ENCODE measurements at regions not wholly inside any gene's neighbourhood (a gene's known extent, or its start where the extent isn't known, plus 50 kb on each side); places are given as distances from the start of the nearest gene placed in this dataset.
"Not testable (repeated sequence)": the region's sequence is repeated elsewhere in the genome, so short reads cannot be mapped to it uniquely, and the experiment has no call there.

GRCh38 chr2:184155791-184156190 lies 442.5 kb upstream of the ZNF804A start:
- no peaks in the 10 kb centered on the region for H3K27me3 ChIP-seq (ENCODE audit: control insufficient read depth, insufficient read depth, low read length)
- no peak for FAIRE-seq
- TF ChIP-seq, protein P1, sequence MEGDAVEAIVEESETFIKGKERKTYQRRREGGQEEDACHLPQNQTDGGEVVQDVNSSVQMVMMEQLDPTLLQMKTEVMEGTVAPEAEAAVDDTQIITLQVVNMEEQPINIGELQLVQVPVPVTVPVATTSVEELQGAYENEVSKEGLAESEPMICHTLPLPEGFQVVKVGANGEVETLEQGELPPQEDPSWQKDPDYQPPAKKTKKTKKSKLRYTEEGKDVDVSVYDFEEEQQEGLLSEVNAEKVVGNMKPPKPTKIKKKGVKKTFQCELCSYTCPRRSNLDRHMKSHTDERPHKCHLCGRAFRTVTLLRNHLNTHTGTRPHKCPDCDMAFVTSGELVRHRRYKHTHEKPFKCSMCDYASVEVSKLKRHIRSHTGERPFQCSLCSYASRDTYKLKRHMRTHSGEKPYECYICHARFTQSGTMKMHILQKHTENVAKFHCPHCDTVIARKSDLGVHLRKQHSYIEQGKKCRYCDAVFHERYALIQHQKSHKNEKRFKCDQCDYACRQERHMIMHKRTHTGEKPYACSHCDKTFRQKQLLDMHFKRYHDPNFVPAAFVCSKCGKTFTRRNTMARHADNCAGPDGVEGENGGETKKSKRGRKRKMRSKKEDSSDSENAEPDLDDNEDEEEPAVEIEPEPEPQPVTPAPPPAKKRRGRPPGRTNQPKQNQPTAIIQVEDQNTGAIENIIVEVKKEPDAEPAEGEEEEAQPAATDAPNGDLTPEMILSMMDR (IDR thresholded peaks at IDR 0.05; ENCODE audit: insufficient read depth, low read length, severe bottlenecking), result no peak
- no peak overlapping the region for H3K4me3 ChIP-seq (ENCODE audit: low read depth, low read length)
- no peaks in the 10 kb centered on the region for H3K36me3 ChIP-seq (ENCODE audit: control insufficient read depth, insufficient read depth, low read length)
- DNase-seq (ENCODE audit: low read depth), result no peak

DNA sequence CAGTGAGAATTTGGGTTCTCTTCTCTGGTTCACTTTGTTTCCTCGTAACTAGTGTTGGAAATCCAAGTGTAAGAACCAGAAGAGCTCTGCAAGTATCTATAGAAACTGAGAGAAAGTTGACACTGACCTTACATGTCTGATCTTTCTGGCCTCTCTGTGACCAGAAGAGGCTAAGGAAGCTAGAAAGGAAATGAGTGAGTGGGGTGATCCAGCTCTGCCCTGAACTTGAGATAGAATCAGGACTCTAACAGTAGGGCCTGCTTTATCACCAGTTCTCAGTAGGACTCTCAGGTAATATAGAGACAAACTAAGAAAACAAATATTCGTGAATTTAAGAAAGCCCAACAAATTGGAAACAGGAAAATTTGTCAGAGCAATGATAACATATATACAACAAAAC lies 441.2 kb upstream of the ZNF804A start:
- Histone ChIP-seq H3K4me3 (ENCODE audit: low read depth, low read length) (no peak overlapping the region), H3K36me3 (ENCODE audit: control insufficient read depth, insufficient read depth, low read length) (no peaks in the 10 kb centered on the region), H3K27me3 (ENCODE audit: control insufficient read depth, insufficient read depth, low read length) (no peaks in the 10 kb centered on the region)
- TF ChIP-seq, protein P1 (IDR thresholded peaks at IDR 0.05; ENCODE audit: insufficient read depth, low read length, severe bottlenecking), result no peak
- DNase-seq (ENCODE audit: low read depth) (no peak), FAIRE-seq (no peak)

GRCh38 chr2:184162426-184162825 lies 435.9 kb upstream of the ZNF804A start:
- Histone ChIP-seq H3K27me3 (ENCODE audit: control insufficient read depth, insufficient read depth, low read length) (no peaks in the 10 kb centered on the region), H3K4me3 (ENCODE audit: low read depth, low read length) (no peak overlapping the region), H3K36me3 (ENCODE audit: control insufficient read depth, insufficient read depth, low read length) (no peaks in the 10 kb centered on the region)
- TF ChIP-seq, protein P1 (IDR thresholded peaks at IDR 0.05; ENCODE audit: insufficient read depth, low read length, severe bottlenecking), result no peak
- no peak for FAIRE-seq
- no peak for DNase-seq (ENCODE audit: low read depth)

- FAIRE-seq; H3K4me3 ChIP-seq (ENCODE audit: low read depth, low read length); H3K36me3 ChIP-seq (ENCODE audit: control insufficient read depth, insufficient read depth, low read length); H3K27me3 ChIP-seq (ENCODE audit: control insufficient read depth, insufficient read depth, low read length); DNase-seq (ENCODE audit: low read depth): not testable (repeated sequence)
Measured at GRCh38 chr2:184168823-184169222, 429.5 kb upstream of the ZNF804A start.

- no peak for DNase-seq (ENCODE audit: low read depth)
- H3K4me3 ChIP-seq (ENCODE audit: low read depth, low read length), result no peak overlapping the region
- no peaks in the 10 kb centered on the region for H3K36me3 ChIP-seq (ENCODE audit: control insufficient read depth, insufficient read depth, low read length)
- no peak for FAIRE-seq
- H3K27me3 ChIP-seq (ENCODE audit: control insufficient read depth, insufficient read depth, low read length), result no peaks in the 10 kb centered on the region
- TF ChIP-seq, protein P1 (IDR thresholded peaks at IDR 0.05; ENCODE audit: insufficient read depth, low read length, severe bottlenecking), result no peak
Measured at GRCh38 chr2:184169366-184169765, 429.0 kb upstream of the ZNF804A start.

DNA sequence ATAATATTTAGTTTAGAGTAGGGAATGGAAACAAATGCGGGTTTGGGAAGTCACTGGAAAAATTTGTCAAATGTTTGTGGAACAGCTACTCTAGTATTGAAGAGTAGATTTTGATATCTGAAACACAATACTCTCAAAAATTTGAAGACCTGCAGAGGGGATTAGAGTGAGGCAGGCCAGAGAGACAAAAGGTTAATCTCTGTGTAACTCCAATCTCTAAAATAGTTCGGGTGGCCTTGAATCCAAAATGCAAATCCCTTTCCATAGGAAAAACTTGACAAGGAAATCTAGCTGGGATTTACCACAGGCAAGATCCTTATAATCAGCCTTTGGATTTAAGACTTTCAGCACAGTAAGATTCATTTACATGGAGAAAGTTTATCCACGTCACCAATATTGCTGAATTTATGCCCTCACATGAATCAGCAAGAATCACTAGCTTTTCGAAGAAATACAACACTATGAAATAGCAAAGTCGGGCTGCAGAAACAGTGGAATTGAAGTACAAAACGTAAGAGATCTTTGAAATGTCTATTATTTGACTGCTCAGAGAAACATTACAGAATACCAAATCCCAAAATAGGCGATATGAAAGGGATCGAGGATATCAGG lies 423.7 kb upstream of the ZNF804A start:
- Histone ChIP-seq H3K4me3 (ENCODE audit: low read depth, low read length) (no peak overlapping the region), H3K27me3 (ENCODE audit: control insufficient read depth, insufficient read depth, low read length) (no peaks in the 10 kb centered on the region), H3K36me3 (ENCODE audit: control insufficient read depth, insufficient read depth, low read length) (no peaks in the 10 kb centered on the region)
- FAIRE-seq (no peak), DNase-seq (ENCODE audit: low read depth) (no peak)
- TF ChIP-seq, protein P1 (IDR thresholded peaks at IDR 0.05; ENCODE audit: insufficient read depth, low read length, severe bottlenecking), result no peak

All from bronchial epithelial cell (primary cell).